GOT3 (cell line): ENCODE measurements at regions not wholly inside any gene's neighbourhood (a gene's known extent, or its start where the extent isn't known, plus 50 kb on each side); places are given as distances from the start of the nearest gene placed in this dataset.

Experiments used
- DNase-seq: peaks from one replicate; lab custom pipeline; 2025; ENCODE audit warnings: mixed read lengths; lab: John Stamatoyannopoulos, UW

GRCh38 chr5:74424162-74424868, 216.2 kb downstream of the ENC1 start:
- no peak for DNase-seq

GRCh38 chr5:74423383-74423782, 217.1 kb downstream of the ENC1 start:
- DNase-seq = no peak

- no peak for DNase-seq
Measured at GRCh38 chr5:74422671-74423070, 217.9 kb downstream of the ENC1 start.

GRCh38 chr5:74422030-74422429, 218.5 kb downstream of the ENC1 start:
- no peak for DNase-seq

- no peak for DNase-seq
Measured at GRCh38 chr5:74421377-74421776, 219.2 kb downstream of the ENC1 start.

GRCh38 chr5:74420947-74421346, 219.6 kb downstream of the ENC1 start:
- no peak for DNase-seq

GRCh38 chr5:74420220-74420619, 220.3 kb downstream of the ENC1 start:
- no peak for DNase-seq

- DNase-seq = no peak
Measured at GRCh38 chr5:74419468-74419867, 221.1 kb downstream of the ENC1 start.

GRCh38 chr5:74418709-74419108, 221.8 kb downstream of the ENC1 start:
- no peak for DNase-seq

- no peak for DNase-seq
Measured at GRCh38 chr5:74418261-74418660, 222.3 kb downstream of the ENC1 start.

GRCh38 chr5:74415695-74416102, 224.8 kb downstream of the ENC1 start:
- no peak for DNase-seq

GRCh38 chr5:74414228-74414627, 226.3 kb downstream of the ENC1 start:
- DNase-seq = no peak

- DNase-seq = no peak
Measured at GRCh38 chr5:74413403-74414048, 227.0 kb downstream of the ENC1 start.

GRCh38 chr5:74412066-74412465, 228.5 kb downstream of the ENC1 start:
- no peak for DNase-seq

- no peak for DNase-seq
Measured at GRCh38 chr5:74409712-74410111, 230.8 kb downstream of the ENC1 start.

GRCh38 chr5:74409166-74409706, 231.3 kb downstream of the ENC1 start:
- no peak for DNase-seq

- no peak for DNase-seq
Measured at GRCh38 chr5:74408150-74409043, 232.1 kb downstream of the ENC1 start.

- DNase-seq = no peak
Measured at GRCh38 chr5:74407701-74408100, 232.8 kb downstream of the ENC1 start.

- no peak for DNase-seq
Measured at GRCh38 chr5:74406844-74407243, 233.7 kb downstream of the ENC1 start.

- DNase-seq = no peak
Measured at GRCh38 chr5:74405593-74405992, 234.9 kb downstream of the ENC1 start.

GRCh38 chr5:74404574-74405508, 235.7 kb downstream of the ENC1 start:
- DNase-seq = no peak
